Breast epithelium (tissue), 4 donors: ENCODE measurements at regions not wholly inside any gene's neighbourhood (a gene's known extent, or its start where the extent isn't known, plus 50 kb on each side); places are given as distances from the start of the nearest gene placed in this dataset.

ENCODE experiments used
- DNase-seq, 2 donors: peaks; one replicate each; pipeline ENCODE4 v3.0.0-alpha.2; 2019; ENCODE audit warnings: low spot score in 2 of 2
- H3K27ac ChIP-seq, 2 donors: fragments of 200-600 bp; sonication (generic) in 1 of 2; one replicate each; pipeline ENCODE4 v1.5.1; 2016 to 2019; ENCODE audit warnings: mild to moderate bottlenecking in 1 of 2
- H3K27me3 ChIP-seq, 2 donors: fragments of 200-600 bp; sonication (generic) in 1 of 2; one replicate each; pipeline versions ENCODE4 v1.5.1 to v1.6.0; 2017 to 2019; ENCODE audit warnings: control low read depth in 1 of 2, mild to moderate bottlenecking in 1 of 2
- H3K36me3 ChIP-seq: fragments of 200-600 bp; one replicate; pipeline ENCODE4 v1.5.1; 2019
- H3K4me1 ChIP-seq, 2 donors: fragments of 200-600 bp; sonication (generic); one replicate each; pipeline ENCODE4 v1.5.1; 2016 to 2019; ENCODE audit warnings: control low read depth in 1 of 2
- H3K4me3 ChIP-seq, 3 donors: fragments of 200-600 bp; sonication (generic); 1 replicate in 2 of 3; 2 replicates in 1 of 3; pipeline ENCODE4 v1.5.1; 2016 to 2019; ENCODE audit warnings: mild to moderate bottlenecking in 3 of 3, moderate library complexity in 2 of 3
- H3K9me3 ChIP-seq, 2 donors: fragments of 200-600 bp; sonication (generic) in 1 of 2; one replicate each; pipeline ENCODE4 v1.5.1; 2016 to 2019; ENCODE audit warnings: control low read depth in 1 of 2
- POLR2A ChIP-seq: fragments of 450-650 bp; IDR thresholded peaks from one replicate; pipeline ENCODE4 v1.6.1; 2016; ENCODE audit warnings: antibody characterized with exemption, mild to moderate bottlenecking, moderate library complexity
- POLR2AphosphoS5 ChIP-seq, 3 donors: sonication (generic); formaldehyde crosslinking; IDR thresholded peaks; one replicate each; pipeline ENCODE4 v1.6.1; 2017; ENCODE audit warnings: antibody characterized with exemption in 3 of 3
- intact Hi-C: fragments of 100-400 bp; cut with DNase I; formaldehyde crosslinking; loops from one replicate; pipeline ENCODE4 v1.15.1; 2023; ENCODE audit warnings: low total_unique reads
- TF ChIP-seq, protein P1 (sequence below), 3 donors: fragments of 450-650 bp; IDR thresholded peaks; one replicate each; pipeline ENCODE4 v1.5.1; 2016 to 2017; ENCODE audit warnings: antibody characterized with exemption in 3 of 3, mild to moderate bottlenecking in 3 of 3, moderate library complexity in 3 of 3

DNA sequence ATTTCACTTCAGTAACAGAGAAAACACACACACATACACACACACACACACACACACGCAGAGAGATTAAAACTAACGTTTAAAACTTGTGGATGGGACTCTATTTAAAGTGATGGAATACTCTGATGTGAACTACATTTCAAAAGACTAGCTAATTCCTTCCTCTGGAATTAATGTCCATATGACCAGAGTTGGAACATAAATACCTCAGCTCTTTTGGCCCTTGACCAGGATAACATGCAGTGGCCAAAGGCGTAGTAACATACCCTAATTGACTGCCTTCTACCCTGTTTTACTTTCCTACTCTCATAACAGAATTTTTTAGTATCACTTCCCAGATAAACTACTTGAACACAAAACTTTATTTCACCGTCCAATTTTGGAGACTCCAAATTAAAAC lies 671.3 kb upstream of the CHAC2 start:
- TF ChIP-seq POLR2AphosphoS5 (IDR thresholded peaks at IDR 0.05) = no peak
- no peak for TF ChIP-seq POLR2A
- TF ChIP-seq, protein P1, sequence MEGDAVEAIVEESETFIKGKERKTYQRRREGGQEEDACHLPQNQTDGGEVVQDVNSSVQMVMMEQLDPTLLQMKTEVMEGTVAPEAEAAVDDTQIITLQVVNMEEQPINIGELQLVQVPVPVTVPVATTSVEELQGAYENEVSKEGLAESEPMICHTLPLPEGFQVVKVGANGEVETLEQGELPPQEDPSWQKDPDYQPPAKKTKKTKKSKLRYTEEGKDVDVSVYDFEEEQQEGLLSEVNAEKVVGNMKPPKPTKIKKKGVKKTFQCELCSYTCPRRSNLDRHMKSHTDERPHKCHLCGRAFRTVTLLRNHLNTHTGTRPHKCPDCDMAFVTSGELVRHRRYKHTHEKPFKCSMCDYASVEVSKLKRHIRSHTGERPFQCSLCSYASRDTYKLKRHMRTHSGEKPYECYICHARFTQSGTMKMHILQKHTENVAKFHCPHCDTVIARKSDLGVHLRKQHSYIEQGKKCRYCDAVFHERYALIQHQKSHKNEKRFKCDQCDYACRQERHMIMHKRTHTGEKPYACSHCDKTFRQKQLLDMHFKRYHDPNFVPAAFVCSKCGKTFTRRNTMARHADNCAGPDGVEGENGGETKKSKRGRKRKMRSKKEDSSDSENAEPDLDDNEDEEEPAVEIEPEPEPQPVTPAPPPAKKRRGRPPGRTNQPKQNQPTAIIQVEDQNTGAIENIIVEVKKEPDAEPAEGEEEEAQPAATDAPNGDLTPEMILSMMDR (IDR thresholded peaks at IDR 0.05) = no peak
- H3K4me1 ChIP-seq = no peaks in the 10 kb centered on the region
- no peak for DNase-seq
- H3K27me3 ChIP-seq = no peaks in the 10 kb centered on the region
- no peaks in the 10 kb centered on the region for H3K36me3 ChIP-seq
- intact Hi-C loops = no loop called here
- H3K9me3 ChIP-seq = no peaks in the 10 kb centered on the region
- no peak overlapping the region for H3K4me3 ChIP-seq
- no peak overlapping the region for H3K27ac ChIP-seq

- Histone ChIP-seq H3K36me3 (no peaks in the 10 kb centered on the region), H3K4me3 (no peak overlapping the region), H3K27ac (no peak overlapping the region), H3K27me3 (no peaks in the 10 kb centered on the region), H3K9me3 (no peaks in the 10 kb centered on the region), H3K4me1 (no peaks in the 10 kb centered on the region)
- TF ChIP-seq, protein P1 (IDR thresholded peaks at IDR 0.05) = no peak
- TF ChIP-seq POLR2AphosphoS5 (IDR thresholded peaks at IDR 0.05) = no peak
- DNase-seq = no peak
- intact Hi-C loops = no loop called here
Observed at GRCh38 chr2:53095664-53096063, 671.9 kb upstream of the CHAC2 start.

DNA sequence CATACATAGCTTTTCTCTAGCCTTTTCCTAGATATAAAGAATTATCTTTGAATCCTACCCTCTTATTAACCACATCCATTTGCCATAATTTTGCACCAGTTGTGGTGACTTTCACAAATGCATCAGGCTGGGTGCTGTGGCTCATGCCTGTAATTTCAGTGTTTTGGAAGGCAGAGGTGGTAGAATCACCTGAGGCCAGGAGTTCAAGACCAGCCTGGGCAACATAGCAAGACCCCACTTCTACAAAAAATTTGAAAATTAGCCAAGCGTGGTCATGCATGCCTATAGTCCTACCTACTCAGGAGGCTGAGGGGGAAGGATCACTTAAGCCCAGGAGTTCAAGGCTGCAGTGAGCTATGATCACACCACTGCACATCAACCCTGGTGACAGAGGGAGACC lies 672.4 kb upstream of the CHAC2 start:
- DNase-seq = no peak
- Histone ChIP-seq H3K27me3 (no peaks in the 10 kb centered on the region), H3K27ac (no peak overlapping the region), H3K9me3 (no peaks in the 10 kb centered on the region), H3K4me1 (no peaks in the 10 kb centered on the region), H3K4me3 (no peak overlapping the region), H3K36me3 (no peaks in the 10 kb centered on the region)
- intact Hi-C loops = no loop called here
- TF ChIP-seq POLR2A (no peak), POLR2AphosphoS5 (IDR thresholded peaks at IDR 0.05) (no peak)
- TF ChIP-seq, protein P1 (IDR thresholded peaks at IDR 0.05) = no peak

GRCh38 chr2:53093355-53093754 lies 674.2 kb upstream of the CHAC2 start:
- TF ChIP-seq POLR2AphosphoS5 (IDR thresholded peaks at IDR 0.05) (no peak), POLR2A (no peak)
- TF ChIP-seq, protein P1 (IDR thresholded peaks at IDR 0.05) = no peak
- DNase-seq = no peak
- no peaks in the 10 kb centered on the region for H3K36me3 ChIP-seq
- no peak overlapping the region for H3K27ac ChIP-seq
- intact Hi-C loops = no loop called here
- H3K4me1 ChIP-seq = no peaks in the 10 kb centered on the region
- H3K4me3 ChIP-seq = no peak overlapping the region
- no peaks in the 10 kb centered on the region for H3K9me3 ChIP-seq
- no peaks in the 10 kb centered on the region for H3K27me3 ChIP-seq

- TF ChIP-seq, protein P1 (IDR thresholded peaks at IDR 0.05) = no peak
- TF ChIP-seq POLR2A (no peak), POLR2AphosphoS5 (IDR thresholded peaks at IDR 0.05) (no peak)
- Histone ChIP-seq H3K4me1 (no peaks in the 10 kb centered on the region), H3K27ac (no peak overlapping the region), H3K4me3 (no peak overlapping the region), H3K9me3 (no peaks in the 10 kb centered on the region), H3K36me3 (no peaks in the 10 kb centered on the region), H3K27me3 (no peaks in the 10 kb centered on the region)
- DNase-seq = no peak
- intact Hi-C loops = no loop called here
Observed at GRCh38 chr2:53091183-53091582, 676.4 kb upstream of the CHAC2 start.
